Trophoblast cell (in vitro differentiated cells and primary cell): ENCODE measurements at regions not wholly inside any gene's neighbourhood (a gene's known extent, or its start where the extent isn't known, plus 50 kb on each side); places are given as distances from the start of the nearest gene placed in this dataset.

Experiments
- DNase-seq, 2 donors: peaks; one replicate each; pipeline ENCODE4 v3.0.0-alpha.2; 2016
- H2AFZ ChIP-seq: 2 replicates; pipeline ENCODE4 v1.6.1; 2013; ENCODE audit warnings: low read length, moderate library complexity, mild to moderate bottlenecking; ENCODE audit not compliant: insufficient read depth, poor library complexity
- H2AK5ac ChIP-seq: 2 replicates; pipeline ENCODE4 v1.6.1; 2013; ENCODE audit warnings: mild to moderate bottlenecking, low read length
- H2BK120ac ChIP-seq: 2 replicates; pipeline ENCODE4 v1.6.1; 2013; ENCODE audit warnings: low read length, mild to moderate bottlenecking, moderate library complexity; ENCODE audit not compliant: insufficient read depth, poor library complexity
- H2BK12ac ChIP-seq: 2 replicates; pipeline ENCODE4 v1.6.1; 2013; ENCODE audit warnings: mild to moderate bottlenecking, low read length, moderate library complexity
- H2BK5ac ChIP-seq: 2 replicates; pipeline ENCODE4 v1.6.1; 2013; ENCODE audit warnings: low read length, low read depth, moderate library complexity, mild to moderate bottlenecking; ENCODE audit not compliant: poor library complexity
- H3K14ac ChIP-seq: 2 replicates; pipeline ENCODE4 v1.6.1; 2013; ENCODE audit warnings: mild to moderate bottlenecking, low read length
- H3K18ac ChIP-seq: 2 replicates; pipeline ENCODE4 v1.6.1; 2013; ENCODE audit warnings: mild to moderate bottlenecking, low read length
- H3K23ac ChIP-seq: 2 replicates; pipeline ENCODE4 v1.6.1; 2013; ENCODE audit warnings: low read length
- H3K27ac ChIP-seq: 2 replicates; pipeline ENCODE4 v1.5.1; 2013; ENCODE audit warnings: low read depth, mild to moderate bottlenecking, inconsistent platforms, low read length, moderate library complexity
- H3K27me3 ChIP-seq: 2 replicates; pipeline ENCODE4 v1.6.1; 2013; ENCODE audit warnings: inconsistent platforms, mild to moderate bottlenecking, low read length, moderate library complexity; ENCODE audit not compliant: insufficient read depth
- H3K36me3 ChIP-seq, 2 experiments: 1 replicate in 1 of 2; 2 replicates in 1 of 2; pipeline ENCODE4 v1.6.1; 2013; ENCODE audit warnings: low read length in 2 of 2, mild to moderate bottlenecking in 2 of 2, moderate library complexity in 1 of 2; ENCODE audit not compliant: insufficient read depth in 2 of 2, control insufficient read depth in 1 of 2
- H3K4ac ChIP-seq: 2 replicates; pipeline ENCODE4 v1.6.1; 2013; ENCODE audit warnings: low read depth, mild to moderate bottlenecking, low read length, moderate library complexity
- H3K4me1 ChIP-seq, 2 experiments: 1 replicate in 1 of 2; 2 replicates in 1 of 2; pipeline ENCODE4 v1.6.1; 2013; ENCODE audit warnings: low read length in 2 of 2, mild to moderate bottlenecking in 2 of 2, moderate library complexity in 1 of 2; ENCODE audit not compliant: insufficient read depth in 2 of 2, control insufficient read depth in 1 of 2
- H3K4me2 ChIP-seq: 2 replicates; pipeline ENCODE4 v1.6.1; 2013; ENCODE audit warnings: inconsistent platforms, mild to moderate bottlenecking, low read length, moderate library complexity
- H3K4me3 ChIP-seq: 2 replicates; pipeline ENCODE4 v1.5.1; 2013; ENCODE audit warnings: mild to moderate bottlenecking, low read depth, low read length, inconsistent platforms
- H3K79me1 ChIP-seq: one replicate; pipeline ENCODE4 v1.6.1; 2013; ENCODE audit warnings: low read length
- H3K79me2 ChIP-seq: 2 replicates; pipeline ENCODE4 v1.6.1; 2013; ENCODE audit warnings: low read length, mild to moderate bottlenecking; ENCODE audit not compliant: control insufficient read depth, insufficient read depth, poor library complexity
- H3K9ac ChIP-seq: 2 replicates; pipeline ENCODE4 v1.6.1; 2013; ENCODE audit warnings: mild to moderate bottlenecking, low read length
- H3K9me3 ChIP-seq: 2 replicates; pipeline ENCODE4 v1.6.1; 2013; ENCODE audit warnings: low read depth, mild to moderate bottlenecking, control low read depth, inconsistent platforms, low read length; ENCODE audit not compliant: insufficient read depth
- H4K12ac ChIP-seq: 2 replicates; pipeline ENCODE4 v1.6.1; 2013; ENCODE audit warnings: low read depth, mild to moderate bottlenecking, low read length, moderate library complexity
- H4K8ac ChIP-seq: 2 replicates; pipeline ENCODE4 v1.6.1; 2013; ENCODE audit warnings: low read depth, mild to moderate bottlenecking, low read length, moderate library complexity
- H4K91ac ChIP-seq: one replicate; pipeline ENCODE4 v1.6.1; 2013; ENCODE audit warnings: low read depth, mild to moderate bottlenecking, low read length, moderate library complexity
- WGBS: extraction: QIAGEN DNeasy Blood & Tissue Kit; methylation state at CpG from one replicate; pipeline ENCODE4 v1.1.7; 2013; ENCODE audit warnings: missing lambda C conversion rate; ENCODE audit not compliant: insufficient read length, insufficient coverage; ENCODE audit errors: extremely low coverage; 5-methylcytosine and 5-hydroxymethylcytosine counted together

DNA sequence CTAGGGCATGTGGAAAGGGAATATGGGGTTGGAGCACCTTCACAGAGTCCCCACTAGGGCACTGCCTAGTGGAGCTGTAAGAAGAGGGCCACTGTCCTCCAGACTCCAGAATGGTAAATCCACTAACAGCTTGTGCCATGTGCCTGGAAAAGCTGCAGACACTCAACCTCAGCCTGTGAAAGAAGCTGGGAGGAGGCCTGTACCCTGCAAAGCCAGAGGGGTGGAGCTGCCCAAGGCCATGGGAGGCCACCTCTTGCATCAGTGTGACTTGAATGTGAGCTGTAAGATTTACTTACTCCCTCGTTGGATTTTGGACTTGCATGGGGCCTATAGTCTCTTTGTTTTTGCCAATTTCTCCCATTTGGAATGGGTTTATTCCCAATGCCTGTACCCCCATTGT is 705.2 kb upstream of the ROBO1 start:
- Histone ChIP-seq H2BK12ac (no peak overlapping the region), H3K9me3 (no peaks in the 10 kb centered on the region), H2BK5ac (no peak overlapping the region), H2BK120ac (no peak overlapping the region), H3K79me2 (no peaks in the 10 kb centered on the region), H3K4ac (no peak overlapping the region), H3K9ac (no peak overlapping the region), H3K27ac (no peak overlapping the region), H3K27me3 (no peaks in the 10 kb centered on the region), H2AFZ (no peak overlapping the region), H4K12ac (no peak overlapping the region), H3K14ac (no peak overlapping the region), H3K18ac (no peak overlapping the region), H2AK5ac (no peak overlapping the region), H3K4me1 (no peaks in the 10 kb centered on the region), H3K4me2 (no peak overlapping the region), H4K8ac (no peak overlapping the region), H3K79me1 (no peaks in the 10 kb centered on the region), H3K4me3 (no peak overlapping the region), H4K91ac (no peak overlapping the region), H3K36me3 (no peaks in the 10 kb centered on the region), H3K23ac (no peak overlapping the region)
- DNase-seq, result no peak
- no CpG with 5 or more reads among the region's 1 CpG for WGBS

DNA sequence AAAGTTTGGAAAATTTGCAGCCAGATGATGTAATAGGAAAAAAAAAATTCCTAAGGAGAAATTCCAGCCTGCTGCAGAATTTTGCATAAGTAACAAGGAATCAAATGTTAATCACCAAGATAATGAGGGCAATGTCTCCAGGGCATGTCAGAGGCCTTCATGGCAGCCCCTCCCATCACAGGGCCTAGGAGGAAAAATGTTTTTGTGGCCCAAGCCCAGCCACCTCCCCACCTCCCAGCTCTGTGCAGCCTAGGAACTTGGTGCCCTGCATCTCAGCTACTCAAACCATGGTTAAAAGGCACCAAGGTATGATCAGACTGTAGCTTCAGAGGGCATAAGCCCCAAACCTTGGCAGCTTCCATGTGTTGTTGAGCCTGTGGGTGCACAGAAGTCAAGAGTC is 704.7 kb upstream of the ROBO1 start:
- peak in 1 of 2 donors; percentile 37 for DNase-seq
- H2BK12ac ChIP-seq, result no peak overlapping the region
- no peaks in the 10 kb centered on the region for H3K79me1 ChIP-seq
- H2AFZ ChIP-seq, result no peak overlapping the region
- no peaks in the 10 kb centered on the region for H3K9me3 ChIP-seq
- no peak overlapping the region for H2BK5ac ChIP-seq
- H3K14ac ChIP-seq, result no peak overlapping the region
- H3K27me3 ChIP-seq, result no peaks in the 10 kb centered on the region
- no peak overlapping the region for H3K9ac ChIP-seq
- H2BK120ac ChIP-seq, result no peak overlapping the region
- no peak overlapping the region for H4K8ac ChIP-seq
- H3K4me1 ChIP-seq, result no peaks in the 10 kb centered on the region
- H2AK5ac ChIP-seq, result no peak overlapping the region
- no peak overlapping the region for H3K27ac ChIP-seq
- no peak overlapping the region for H3K23ac ChIP-seq
- H3K36me3 ChIP-seq, result no peaks in the 10 kb centered on the region
- no peak overlapping the region for H3K18ac ChIP-seq
- H3K4ac ChIP-seq, result no peak overlapping the region
- H4K12ac ChIP-seq, result no peak overlapping the region
- no peak overlapping the region for H3K4me2 ChIP-seq
- no peaks in the 10 kb centered on the region for H3K79me2 ChIP-seq
- H3K4me3 ChIP-seq, result no peak overlapping the region
- H4K91ac ChIP-seq, result no peak overlapping the region

DNA sequence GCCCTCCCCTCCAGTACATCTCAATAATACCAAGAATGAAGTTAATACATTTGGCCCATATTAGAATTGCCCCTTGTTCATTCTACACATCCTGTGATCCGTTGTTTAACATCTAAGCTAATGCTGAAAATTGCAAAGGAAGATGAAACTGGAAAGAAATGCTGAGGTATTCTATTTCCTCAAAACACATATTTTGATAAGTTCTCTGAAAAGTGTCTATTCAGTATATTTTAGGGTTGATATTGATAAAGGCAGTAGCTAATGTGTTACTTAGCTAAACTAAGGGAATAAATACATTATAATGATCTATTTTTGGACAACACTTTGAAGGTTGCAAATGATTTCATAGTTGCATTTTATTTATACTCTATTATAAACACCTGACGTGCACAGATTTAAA is 702.6 kb upstream of the ROBO1 start:
- no peak overlapping the region for H3K14ac ChIP-seq
- no peak overlapping the region for H3K4me3 ChIP-seq

DNA sequence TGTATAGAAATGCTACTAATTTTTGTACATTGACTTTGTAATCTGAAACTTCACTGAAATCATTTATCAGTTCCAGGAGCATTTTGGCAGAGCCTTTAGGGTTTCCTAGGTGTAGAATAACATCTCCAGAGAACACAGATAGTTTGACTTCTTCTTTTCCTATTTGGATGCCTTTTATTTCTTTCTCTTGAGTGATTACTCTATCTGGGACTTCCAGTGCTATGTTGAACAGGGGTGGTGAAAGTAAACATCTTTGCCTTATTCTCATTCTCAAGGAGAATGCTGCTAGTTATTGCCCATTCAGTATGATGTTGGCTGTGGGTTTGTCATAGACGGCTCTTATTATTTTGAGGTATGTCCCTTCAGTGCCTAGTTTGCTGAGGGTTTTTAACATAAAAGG is 697.9 kb upstream of the ROBO1 start:
- Histone ChIP-seq H2AK5ac (no peak overlapping the region), H2BK5ac (no peak overlapping the region), H3K14ac (no peak overlapping the region), H2BK12ac (no peak overlapping the region), H3K27ac (no peak overlapping the region), H3K36me3 (no peaks in the 10 kb centered on the region), H3K79me1 (no peaks in the 10 kb centered on the region), H3K79me2 (no peaks in the 10 kb centered on the region), H4K8ac (no peak overlapping the region), H3K4me2 (no peak overlapping the region), H4K12ac (no peak overlapping the region), H3K23ac (no peak overlapping the region), H3K9me3 (no peaks in the 10 kb centered on the region), H3K9ac (no peak overlapping the region), H4K91ac (no peak overlapping the region), H2BK120ac (no peak overlapping the region), H3K27me3 (no peaks in the 10 kb centered on the region), H3K4me3 (no peak overlapping the region), H2AFZ (no peak overlapping the region), H3K18ac (no peak overlapping the region), H3K4ac (no peak overlapping the region), H3K4me1 (no peaks in the 10 kb centered on the region)
- WGBS, result no CpG with 5 or more reads among the region's 1 CpG
- DNase-seq, result no peak

More for the DNA sequence above, 702.6 kb upstream of the ROBO1 start:
- no peaks in the 10 kb centered on the region for H3K27me3 ChIP-seq
- no peak for DNase-seq
- no peak overlapping the region for H4K91ac ChIP-seq
- H3K9ac ChIP-seq, result no peak overlapping the region
- no peaks in the 10 kb centered on the region for H3K79me2 ChIP-seq
- no peak overlapping the region for H2BK5ac ChIP-seq
- H3K4ac ChIP-seq, result no peak overlapping the region
- H2BK12ac ChIP-seq, result no peak overlapping the region
- no peak overlapping the region for H3K27ac ChIP-seq
- no peak overlapping the region for H2BK120ac ChIP-seq
- no peaks in the 10 kb centered on the region for H3K4me1 ChIP-seq
- H2AK5ac ChIP-seq, result no peak overlapping the region
- no peak overlapping the region for H3K18ac ChIP-seq
- H3K4me2 ChIP-seq, result no peak overlapping the region
- H4K12ac ChIP-seq, result no peak overlapping the region
- no peaks in the 10 kb centered on the region for H3K36me3 ChIP-seq
- H3K23ac ChIP-seq, result no peak overlapping the region
- H3K79me1 ChIP-seq, result no peaks in the 10 kb centered on the region
- WGBS, result no CpG with 5 or more reads among the region's 2 CpGs
- H2AFZ ChIP-seq, result no peak overlapping the region
- no peak overlapping the region for H4K8ac ChIP-seq
- H3K9me3 ChIP-seq, result no peaks in the 10 kb centered on the region

DNA sequence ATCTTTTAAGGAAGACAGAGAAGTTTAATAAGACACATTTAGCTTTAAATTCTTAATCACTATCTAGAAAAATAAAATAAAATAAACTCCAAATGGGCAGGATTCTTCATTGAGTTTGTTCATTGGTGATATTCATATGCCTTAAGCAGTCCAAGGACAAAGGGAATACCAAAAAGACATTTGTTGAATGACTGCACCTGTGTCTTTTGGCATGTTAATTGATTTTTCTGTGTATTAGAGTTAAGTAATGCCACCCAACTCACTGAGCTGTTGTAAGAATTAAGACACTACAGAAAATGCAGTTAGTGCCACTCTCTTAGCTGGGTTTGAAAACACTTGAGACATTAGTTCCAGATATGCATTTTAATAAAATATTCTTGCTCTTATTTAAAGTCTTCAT is 683.6 kb upstream of the ROBO1 start:
- no peak overlapping the region for H3K14ac ChIP-seq
- H3K9ac ChIP-seq, result no peak overlapping the region
- no peak overlapping the region for H4K8ac ChIP-seq
- no peak overlapping the region for H2BK12ac ChIP-seq
- H3K18ac ChIP-seq, result no peak overlapping the region
- H3K36me3 ChIP-seq, result no peaks in the 10 kb centered on the region
- no peak overlapping the region for H3K4me2 ChIP-seq
- no peaks in the 10 kb centered on the region for H3K4me1 ChIP-seq
- no peak overlapping the region for H2BK120ac ChIP-seq
- DNase-seq, result no peak
- no peaks in the 10 kb centered on the region for H3K79me1 ChIP-seq
- H4K12ac ChIP-seq, result no peak overlapping the region
- H3K27ac ChIP-seq, result no peak overlapping the region
- no peaks in the 10 kb centered on the region for H3K27me3 ChIP-seq
- H3K4ac ChIP-seq, result no peak overlapping the region
- H4K91ac ChIP-seq, result no peak overlapping the region
- H2BK5ac ChIP-seq, result no peak overlapping the region
- no peaks in the 10 kb centered on the region for H3K9me3 ChIP-seq
- H3K79me2 ChIP-seq, result no peaks in the 10 kb centered on the region
- no peak overlapping the region for H3K4me3 ChIP-seq
- no peak overlapping the region for H2AK5ac ChIP-seq
- H2AFZ ChIP-seq, result no peak overlapping the region
- no peak overlapping the region for H3K23ac ChIP-seq
